Suprapubic skin (tissue), 4 donors: ENCODE measurements at regions not wholly inside any gene's neighbourhood (a gene's known extent, or its start where the extent isn't known, plus 50 kb on each side); places are given as distances from the start of the nearest gene placed in this dataset.

Experiments used
- CTCF ChIP-seq, 2 donors: fragments of 200-600 bp in 1 of 2; fragments of 450-650 bp in 1 of 2; sonication (generic) in 1 of 2; IDR thresholded peaks; one replicate each; pipeline ENCODE4 v1.5.1; 2016 to 2019; ENCODE audit warnings: antibody characterized with exemption in 2 of 2, mild to moderate bottlenecking in 1 of 2, moderate library complexity in 1 of 2
- EP300 ChIP-seq: sonication (generic); formaldehyde crosslinking; IDR thresholded peaks from one replicate; pipeline ENCODE4 v1.6.1; 2017; ENCODE audit warnings: antibody characterized with exemption
- POLR2A ChIP-seq, 2 donors: fragments of 450-650 bp; IDR thresholded peaks; one replicate each; pipeline ENCODE4 v1.6.1; 2017; ENCODE audit warnings: antibody characterized with exemption in 2 of 2, mild to moderate bottlenecking in 2 of 2, moderate library complexity in 2 of 2
- POLR2AphosphoS5 ChIP-seq, 3 donors: sonication (generic); formaldehyde crosslinking; IDR thresholded peaks; one replicate each; pipeline ENCODE4 v1.6.1; 2017; ENCODE audit warnings: antibody characterized with exemption in 3 of 3

- no peak for TF ChIP-seq CTCF (IDR thresholded peaks at IDR 0.05)
- no peak for TF ChIP-seq POLR2A (IDR thresholded peaks at IDR 0.05)
- TF ChIP-seq POLR2AphosphoS5 (IDR thresholded peaks at IDR 0.05) = no peak
- no peak for TF ChIP-seq EP300
Observed at GRCh38 chr17:77458202-77459017, 317.6 kb downstream of the SEC14L1 start.
